GM23338 (cell line): ENCODE measurements at regions not wholly inside any gene's neighbourhood (a gene's known extent, or its start where the extent isn't known, plus 50 kb on each side); places are given as distances from the start of the nearest gene placed in this dataset.
A peak's percentile ranks its signal among the peaks of the same experiment; 100 is the strongest.

ENCODE experiments used
- ATAC-seq: fragments of 200-7000 bp; cut with Tn5 transposase; 3 replicates; pipeline ENCODE4 v1.9.1; 2020
- DNase-seq: peaks from one replicate; pipeline ENCODE4 v3.0.0-alpha.2; 2015; ENCODE audit warnings: low spot score
- H2AFZ ChIP-seq: fragments of 200-600 bp; sonication (generic); 2 replicates; pipeline ENCODE4 v1.8.0; 2016; ENCODE audit warnings: antibody characterized with exemption, mild to moderate bottlenecking, moderate library complexity
- H3F3A ChIP-seq: fragments of 200-600 bp; sonication (generic); replicated peaks from 2 replicates; pipeline ENCODE4 v1.8.0; 2017; ENCODE audit warnings: antibody characterized with exemption, mixed run types, low read depth
- H3K27ac ChIP-seq: fragments of 200-600 bp; sonication (generic); 2 replicates; pipeline ENCODE4 v1.6.1; 2016; ENCODE audit warnings: low read depth
- H3K27me3 ChIP-seq: fragments of 200-600 bp; sonication (generic); 2 replicates; pipeline ENCODE4 v1.8.0; 2016; ENCODE audit warnings: mild to moderate bottlenecking, mixed run types, moderate library complexity; ENCODE audit not compliant: insufficient read depth
- H3K36me3 ChIP-seq: fragments of 200-600 bp; sonication (generic); 2 replicates; pipeline ENCODE4 v1.8.0; 2016; ENCODE audit warnings: mild to moderate bottlenecking; ENCODE audit not compliant: insufficient read depth
- H3K4me1 ChIP-seq: fragments of 200-600 bp; sonication (generic); 2 replicates; pipeline ENCODE4 v1.8.0; 2016; ENCODE audit warnings: mild to moderate bottlenecking, moderate library complexity; ENCODE audit not compliant: insufficient read depth
- H3K4me2 ChIP-seq: fragments of 200-600 bp; sonication (generic); 2 replicates; pipeline ENCODE4 v1.7.1; 2017; ENCODE audit warnings: mixed run types
- H3K4me3 ChIP-seq: fragments of 200-600 bp; sonication (generic); 2 replicates; pipeline ENCODE4 v1.6.1; 2016; ENCODE audit warnings: mixed run types
- H3K79me2 ChIP-seq: fragments of 200-600 bp; sonication (generic); replicated peaks from 2 replicates; pipeline ENCODE4 v1.8.0; 2017; ENCODE audit warnings: mild to moderate bottlenecking; ENCODE audit not compliant: insufficient read depth
- H3K9me2 ChIP-seq: fragments of 200-600 bp; sonication (generic); 2 replicates; pipeline ENCODE4 v1.8.0; 2017; ENCODE audit not compliant: insufficient read depth
- H4K20me1 ChIP-seq: fragments of 200-600 bp; sonication (generic); replicated peaks from 2 replicates; pipeline ENCODE4 v1.8.0; 2017; ENCODE audit warnings: mild to moderate bottlenecking; ENCODE audit not compliant: insufficient read depth
- H3K27ac Mint-ChIP-seq: 2 replicates; pipeline ENCODE4 v1.8.0; 2020; ENCODE audit warnings: inconsistent platforms, mild to moderate bottlenecking, moderate library complexity, mixed read lengths
- H3K27me3 Mint-ChIP-seq: 3 replicates; pipeline ENCODE4 v1.8.0; 2022; ENCODE audit warnings: low read depth, mild to moderate bottlenecking, moderate library complexity, mixed read lengths, inconsistent platforms; ENCODE audit not compliant: insufficient read depth, poor library complexity
- H3K36me3 Mint-ChIP-seq: 3 replicates; pipeline ENCODE4 v1.8.0; 2021; ENCODE audit warnings: low read depth, mild to moderate bottlenecking, inconsistent platforms, moderate library complexity, mixed read lengths
- H3K4me1 Mint-ChIP-seq: 3 replicates; pipeline ENCODE4 v1.8.0; 2020; ENCODE audit warnings: mild to moderate bottlenecking, inconsistent platforms, mixed read lengths
- H3K4me3 Mint-ChIP-seq: 3 replicates; pipeline ENCODE4 v1.8.0; 2021; ENCODE audit warnings: moderate library complexity, mild to moderate bottlenecking, inconsistent platforms, mixed read lengths
- H3K9me3 Mint-ChIP-seq: 3 replicates; pipeline ENCODE4 v1.8.0; 2020; ENCODE audit warnings: moderate library complexity, mild to moderate bottlenecking, inconsistent platforms, mixed read lengths
- CREB1 ChIP-seq: fragments of 250-450 bp; sonication (Bioruptor Pico); IDR thresholded peaks from 2 replicates; pipeline ENCODE4 v1.5.0; 2020; ENCODE audit warnings: low read depth, mild to moderate bottlenecking, moderate library complexity
- EZH2 ChIP-seq: fragments of 200-600 bp; sonication (generic); IDR thresholded peaks from one replicate; pipeline ENCODE4 v1.8.0; 2017; ENCODE audit warnings: antibody characterized with exemption, mild to moderate bottlenecking, low read depth; ENCODE audit not compliant: unreplicated experiment
- EZH2phosphoT487 ChIP-seq: fragments of 200-600 bp; sonication (generic); IDR thresholded peaks from one replicate; pipeline ENCODE4 v1.8.1; 2018; ENCODE audit warnings: antibody characterized with exemption; ENCODE audit not compliant: unreplicated experiment
- NANOG ChIP-seq: IDR thresholded peaks from 2 replicates; pipeline ENCODE4 v1.6.1; 2016; ENCODE audit warnings: antibody characterized with exemption, borderline replicate concordance
- POLR2AphosphoS5 ChIP-seq: IDR thresholded peaks from 2 replicates; pipeline ENCODE4 v1.6.1; 2016; ENCODE audit warnings: antibody characterized with exemption, low read depth
- STAT1 ChIP-seq: IDR thresholded peaks from one replicate; pipeline ENCODE4 v1.6.1; 2016; ENCODE audit warnings: antibody characterized with exemption; ENCODE audit not compliant: unreplicated experiment
- ZNF114 ChIP-seq: fragments of 250-450 bp; sonication (Bioruptor Pico); IDR thresholded peaks from 2 replicates; pipeline ENCODE4 v1.5.0; 2020; ENCODE audit warnings: mild to moderate bottlenecking, moderate library complexity
- TF ChIP-seq, protein P1 (sequence below): fragments of 250-450 bp; sonication (Bioruptor Pico); IDR thresholded peaks from 2 replicates; pipeline ENCODE4 v1.5.0; 2020; ENCODE audit warnings: mild to moderate bottlenecking, moderate library complexity
- TF ChIP-seq, protein P2 (sequence below): IDR thresholded peaks from 2 replicates; pipeline ENCODE4 v1.6.1; 2016; ENCODE audit warnings: antibody characterized with exemption

DNA sequence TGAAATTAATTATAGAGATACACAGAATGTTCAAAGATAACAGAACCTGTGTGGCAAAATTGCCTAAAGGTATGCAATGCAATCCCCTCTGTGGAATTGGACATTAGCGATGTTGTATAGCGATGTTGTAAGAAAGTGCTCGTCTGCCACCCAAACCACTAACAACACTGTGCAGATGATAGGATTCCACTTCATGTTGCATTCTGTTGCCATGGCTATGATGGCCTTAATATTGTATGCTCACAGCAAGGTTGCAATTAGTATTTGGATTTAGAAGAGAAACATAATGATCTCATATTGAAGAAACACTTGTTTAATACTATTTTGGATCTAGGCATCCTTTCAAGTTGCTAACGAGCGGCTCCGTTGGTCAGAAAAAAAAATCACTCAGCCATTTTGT is 260.3 kb downstream of the BCAT1 start:
- Mint-ChIP-seq H3K4me1 (peaks cover 22% of the 10 kb centered on the region; the same call in 2 of the 3 replicates), H3K9me3 (peaks cover 7% of the 10 kb centered on the region; the same call in 1 of the 3 replicates), H3K36me3 (no peaks in the 10 kb centered on the region; the same call in 2 of the 3 replicates), H3K27ac (no peak overlapping the region), H3K4me3 (no peak overlapping the region), H3K27me3 (no peaks in the 10 kb centered on the region)
- no peaks in the 10 kb centered on the region for H3K79me2 ChIP-seq
- H2AFZ ChIP-seq = no peak overlapping the region
- peak overlapping the region; percentile 65; the same call in 1 of the 2 replicates for H3K4me2 ChIP-seq
- no peak overlapping the region for H3K27ac ChIP-seq
- H3K27me3 ChIP-seq = no peaks in the 10 kb centered on the region
- peaks cover 13% of the 10 kb centered on the region; the same call in 1 of the 2 replicates for H3K4me1 ChIP-seq
- H4K20me1 ChIP-seq = no peaks in the 10 kb centered on the region
- H3F3A ChIP-seq = no peaks in the 10 kb centered on the region
- TF ChIP-seq NANOG (no peak), STAT1 (no peak), EZH2phosphoT487 (no peak), POLR2AphosphoS5 (no peak), EZH2 (no peak), CREB1 (CRISPR knock-in tag) (no peak), ZNF114 (CRISPR knock-in tag) (no peak)
- TF ChIP-seq, protein P1, sequence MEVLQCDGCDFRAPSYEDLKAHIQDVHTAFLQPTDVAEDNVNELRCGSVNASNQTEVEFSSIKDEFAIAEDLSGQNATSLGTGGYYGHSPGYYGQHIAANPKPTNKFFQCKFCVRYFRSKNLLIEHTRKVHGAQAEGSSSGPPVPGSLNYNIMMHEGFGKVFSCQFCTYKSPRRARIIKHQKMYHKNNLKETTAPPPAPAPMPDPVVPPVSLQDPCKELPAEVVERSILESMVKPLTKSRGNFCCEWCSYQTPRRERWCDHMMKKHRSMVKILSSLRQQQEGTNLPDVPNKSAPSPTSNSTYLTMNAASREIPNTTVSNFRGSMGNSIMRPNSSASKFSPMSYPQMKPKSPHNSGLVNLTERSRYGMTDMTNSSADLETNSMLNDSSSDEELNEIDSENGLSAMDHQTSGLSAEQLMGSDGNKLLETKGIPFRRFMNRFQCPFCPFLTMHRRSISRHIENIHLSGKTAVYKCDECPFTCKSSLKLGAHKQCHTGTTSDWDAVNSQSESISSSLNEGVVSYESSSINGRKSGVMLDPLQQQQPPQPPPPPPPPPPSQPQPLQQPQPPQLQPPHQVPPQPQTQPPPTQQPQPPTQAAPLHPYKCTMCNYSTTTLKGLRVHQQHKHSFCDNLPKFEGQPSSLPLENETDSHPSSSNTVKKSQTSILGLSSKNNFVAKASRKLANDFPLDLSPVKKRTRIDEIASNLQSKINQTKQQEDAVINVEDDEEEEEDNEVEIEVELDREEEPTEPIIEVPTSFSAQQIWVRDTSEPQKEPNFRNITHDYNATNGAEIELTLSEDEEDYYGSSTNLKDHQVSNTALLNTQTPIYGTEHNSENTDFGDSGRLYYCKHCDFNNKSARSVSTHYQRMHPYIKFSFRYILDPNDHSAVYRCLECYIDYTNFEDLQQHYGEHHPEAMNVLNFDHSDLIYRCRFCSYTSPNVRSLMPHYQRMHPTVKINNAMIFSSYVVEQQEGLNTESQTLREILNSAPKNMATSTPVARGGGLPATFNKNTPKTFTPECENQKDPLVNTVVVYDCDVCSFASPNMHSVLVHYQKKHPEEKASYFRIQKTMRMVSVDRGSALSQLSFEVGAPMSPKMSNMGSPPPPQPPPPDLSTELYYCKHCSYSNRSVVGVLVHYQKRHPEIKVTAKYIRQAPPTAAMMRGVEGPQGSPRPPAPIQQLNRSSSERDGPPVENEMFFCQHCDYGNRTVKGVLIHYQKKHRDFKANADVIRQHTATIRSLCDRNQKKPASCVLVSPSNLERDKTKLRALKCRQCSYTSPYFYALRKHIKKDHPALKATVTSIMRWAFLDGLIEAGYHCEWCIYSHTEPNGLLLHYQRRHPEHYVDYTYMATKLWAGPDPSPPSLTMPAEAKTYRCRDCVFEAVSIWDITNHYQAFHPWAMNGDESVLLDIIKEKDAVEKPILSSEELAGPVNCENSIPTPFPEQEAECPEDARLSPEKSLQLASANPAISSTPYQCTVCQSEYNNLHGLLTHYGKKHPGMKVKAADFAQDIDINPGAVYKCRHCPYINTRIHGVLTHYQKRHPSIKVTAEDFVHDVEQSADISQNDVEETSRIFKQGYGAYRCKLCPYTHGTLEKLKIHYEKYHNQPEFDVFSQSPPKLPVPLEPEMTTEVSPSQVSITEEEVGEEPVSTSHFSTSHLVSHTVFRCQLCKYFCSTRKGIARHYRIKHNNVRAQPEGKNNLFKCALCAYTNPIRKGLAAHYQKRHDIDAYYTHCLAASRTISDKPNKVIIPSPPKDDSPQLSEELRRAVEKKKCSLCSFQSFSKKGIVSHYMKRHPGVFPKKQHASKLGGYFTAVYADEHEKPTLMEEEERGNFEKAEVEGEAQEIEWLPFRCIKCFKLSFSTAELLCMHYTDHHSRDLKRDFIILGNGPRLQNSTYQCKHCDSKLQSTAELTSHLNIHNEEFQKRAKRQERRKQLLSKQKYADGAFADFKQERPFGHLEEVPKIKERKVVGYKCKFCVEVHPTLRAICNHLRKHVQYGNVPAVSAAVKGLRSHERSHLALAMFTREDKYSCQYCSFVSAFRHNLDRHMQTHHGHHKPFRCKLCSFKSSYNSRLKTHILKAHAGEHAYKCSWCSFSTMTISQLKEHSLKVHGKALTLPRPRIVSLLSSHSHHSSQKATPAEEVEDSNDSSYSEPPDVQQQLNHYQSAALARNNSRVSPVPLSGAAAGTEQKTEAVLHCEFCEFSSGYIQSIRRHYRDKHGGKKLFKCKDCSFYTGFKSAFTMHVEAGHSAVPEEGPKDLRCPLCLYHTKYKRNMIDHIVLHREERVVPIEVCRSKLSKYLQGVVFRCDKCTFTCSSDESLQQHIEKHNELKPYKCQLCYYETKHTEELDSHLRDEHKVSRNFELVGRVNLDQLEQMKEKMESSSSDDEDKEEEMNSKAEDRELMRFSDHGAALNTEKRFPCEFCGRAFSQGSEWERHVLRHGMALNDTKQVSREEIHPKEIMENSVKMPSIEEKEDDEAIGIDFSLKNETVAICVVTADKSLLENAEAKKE (CRISPR knock-in tag) = no peak
- TF ChIP-seq, protein P2, sequence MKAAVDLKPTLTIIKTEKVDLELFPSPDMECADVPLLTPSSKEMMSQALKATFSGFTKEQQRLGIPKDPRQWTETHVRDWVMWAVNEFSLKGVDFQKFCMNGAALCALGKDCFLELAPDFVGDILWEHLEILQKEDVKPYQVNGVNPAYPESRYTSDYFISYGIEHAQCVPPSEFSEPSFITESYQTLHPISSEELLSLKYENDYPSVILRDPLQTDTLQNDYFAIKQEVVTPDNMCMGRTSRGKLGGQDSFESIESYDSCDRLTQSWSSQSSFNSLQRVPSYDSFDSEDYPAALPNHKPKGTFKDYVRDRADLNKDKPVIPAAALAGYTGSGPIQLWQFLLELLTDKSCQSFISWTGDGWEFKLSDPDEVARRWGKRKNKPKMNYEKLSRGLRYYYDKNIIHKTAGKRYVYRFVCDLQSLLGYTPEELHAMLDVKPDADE = no peak
- no peak overlapping the region for H3K4me3 ChIP-seq
- no peaks in the 10 kb centered on the region for H3K9me2 ChIP-seq
- no peaks in the 10 kb centered on the region for H3K36me3 ChIP-seq
- DNase-seq = no peak
- no peak for ATAC-seq
